ENCODE measurements at regions not wholly inside any gene's neighbourhood (a gene's known extent, or its start where the extent isn't known, plus 50 kb on each side); places are given as distances from the start of the nearest gene placed in this dataset.

GRCh38 chr2:149877913-149878312 is 290.3 kb upstream of the MMADHC start:
- Histone ChIP-seq H2BK15ac (ENCODE audit: low read depth, low read length) (no peak overlapping the region), H2BK120ac (ENCODE audit: low read depth, low read length, poor library complexity, severe bottlenecking) (no peak overlapping the region), H2BK5ac (ENCODE audit: insufficient read length, low read length) (no peak overlapping the region), H3K9ac (ENCODE audit: extremely low read depth, insufficient read length, low read length) (no peak overlapping the region), H3K4me1 (ENCODE audit: insufficient read depth, low read length) (no peaks in the 10 kb centered on the region), H3K18ac (ENCODE audit: insufficient read length, low read depth, low read length) (no peak overlapping the region), H2BK20ac (ENCODE audit: low read depth, low read length, poor library complexity, severe bottlenecking) (no peak overlapping the region), H3K4me2 (ENCODE audit: insufficient read depth, insufficient read length, low read length) (no peak overlapping the region), H3K79me2 (ENCODE audit: insufficient read depth, low read length) (no peaks in the 10 kb centered on the region), H3T11ph (ENCODE audit: low read length) (no peak overlapping the region), H3K23me2 (ENCODE audit: insufficient read length, low read depth, low read length, poor library complexity, severe bottlenecking) (no peaks in the 10 kb centered on the region), H2BK12ac (ENCODE audit: insufficient read length, low read depth, low read length) (no peak overlapping the region), H2AFZ (ENCODE audit: low read length) (no peak overlapping the region), H3K27ac (ENCODE audit: insufficient read length, low read depth, low read length) (no peak overlapping the region), H3K14ac (ENCODE audit: insufficient read depth, low read length) (no peak overlapping the region), H4K8ac (replicated peaks; ENCODE audit: insufficient read length, low read depth, low read length) (no peak overlapping the region), H4K5ac (ENCODE audit: insufficient read length, low read depth, low read length) (no peak overlapping the region), H2AK5ac (ENCODE audit: insufficient read length, low read length) (no peak overlapping the region), H3K27me3 (ENCODE audit: insufficient read depth, low read length) (no peaks in the 10 kb centered on the region), H3K23ac (ENCODE audit: insufficient read length, low read depth, low read length) (no peak overlapping the region), H3K4ac (ENCODE audit: low read depth, low read length) (no peak overlapping the region), H4K91ac (ENCODE audit: insufficient read length, low read depth, low read length) (no peak overlapping the region), H4K20me1 (ENCODE audit: control insufficient read depth, insufficient read depth, insufficient read length) (no peaks in the 10 kb centered on the region), H3K79me1 (ENCODE audit: insufficient read depth, low read depth, low read length, poor library complexity, severe bottlenecking) (no peaks in the 10 kb centered on the region), H3K56ac (ENCODE audit: insufficient read length, low read depth, low read length) (no peak overlapping the region), H3K9me3 (ENCODE audit: control insufficient read depth, low read depth, low read length) (no peaks in the 10 kb centered on the region)
- no peaks in the 10 kb centered on the region for H3K4me1 Mint-ChIP-seq
- peaks cover 0 to 7% of the 10 kb centered on the region in 2 experiments; a peak in 2 of 5 replicates for H3K9me3 Mint-ChIP-seq
- no CpG with 5 or more reads among the region's 1 CpG for WGBS (ENCODE audit: extremely low coverage, insufficient read length, low lambda C conversion rate)
- no peak for DNase-seq
- H3K36me3 Mint-ChIP-seq (ENCODE audit: insufficient read depth in 1 of 3, low read depth in 3 of 3), result peaks cover 0 to 5% (median 0%) of the 10 kb centered on the region in 3 experiments; a peak in 2 of 7 replicates
- H3K27me3 Mint-ChIP-seq (ENCODE audit: low read depth), result no peaks in the 10 kb centered on the region
- no peak for TF ChIP-seq CTCF (conservative IDR thresholded peaks at IDR 0.05)
- no peak overlapping the region for H3K27ac Mint-ChIP-seq
- no peak overlapping the region for H3K4me3 Mint-ChIP-seq
